Esophagus squamous epithelium (tissue), 5 donors: ENCODE measurements at regions not wholly inside any gene's neighbourhood (a gene's known extent, or its start where the extent isn't known, plus 50 kb on each side); places are given as distances from the start of the nearest gene placed in this dataset.

Source experiments
- DNase-seq: peaks from one replicate; lab custom pipeline; 2025; lab: John Stamatoyannopoulos, UW
- H3K27ac ChIP-seq, 4 donors: fragments of 200-600 bp; sonication (generic); one replicate each; pipeline ENCODE4 v1.5.1; 2016 to 2019; ENCODE audit warnings: mild to moderate bottlenecking in 1 of 4
- H3K27me3 ChIP-seq, 4 donors: fragments of 200-600 bp; sonication (generic); 1 replicate in 3 of 4; 2 replicates in 1 of 4; pipeline versions ENCODE4 v1.5.1 to v1.6.0; 2017 to 2021; ENCODE audit warnings: antibody characterized with exemption in 1 of 4
- H3K36me3 ChIP-seq, 3 donors: fragments of 200-600 bp; sonication (generic); one replicate each; pipeline ENCODE4 v1.5.1; 2016 to 2019
- H3K4me1 ChIP-seq, 3 donors: fragments of 200-600 bp; sonication (generic); one replicate each; pipeline ENCODE4 v1.5.1; 2017 to 2019
- H3K4me3 ChIP-seq, 4 donors: fragments of 200-600 bp; sonication (generic); 1 replicate in 3 of 4; 2 replicates in 1 of 4; pipeline ENCODE4 v1.5.1; 2016 to 2019; ENCODE audit warnings: mild to moderate bottlenecking in 2 of 4, moderate library complexity in 1 of 4
- H3K9me3 ChIP-seq, 3 donors: fragments of 200-600 bp; sonication (generic); one replicate each; pipeline ENCODE4 v1.5.1; 2016 to 2019
- POLR2A ChIP-seq, 4 donors: fragments of 450-650 bp; IDR thresholded peaks; one replicate each; pipeline ENCODE4 v1.6.1; 2017; ENCODE audit warnings: antibody characterized with exemption in 4 of 4, mild to moderate bottlenecking in 4 of 4, moderate library complexity in 3 of 4
- WGBS, 2 donors: methylation state at CpG; one replicate each; pipeline ENCODE4 v1.1.5; 2018; 5-methylcytosine and 5-hydroxymethylcytosine counted together
- intact Hi-C: fragments of 100-400 bp; cut with DNase I; formaldehyde crosslinking; loops from one replicate; pipeline ENCODE4 v1.15.0; 2022
- TF ChIP-seq, protein P1 (sequence below), 6 experiments: fragments of 450-650 bp in 4 of 6; fragments of 200-600 bp in 2 of 6; sonication (generic) in 2 of 6; IDR thresholded peaks; one replicate each; pipeline ENCODE4 v1.5.1; 2016 to 2019; ENCODE audit warnings: antibody characterized with exemption in 6 of 6, mild to moderate bottlenecking in 4 of 6, moderate library complexity in 4 of 6
- donor health status: DM: yes; HTN: yes; CAD: no.

DNA sequence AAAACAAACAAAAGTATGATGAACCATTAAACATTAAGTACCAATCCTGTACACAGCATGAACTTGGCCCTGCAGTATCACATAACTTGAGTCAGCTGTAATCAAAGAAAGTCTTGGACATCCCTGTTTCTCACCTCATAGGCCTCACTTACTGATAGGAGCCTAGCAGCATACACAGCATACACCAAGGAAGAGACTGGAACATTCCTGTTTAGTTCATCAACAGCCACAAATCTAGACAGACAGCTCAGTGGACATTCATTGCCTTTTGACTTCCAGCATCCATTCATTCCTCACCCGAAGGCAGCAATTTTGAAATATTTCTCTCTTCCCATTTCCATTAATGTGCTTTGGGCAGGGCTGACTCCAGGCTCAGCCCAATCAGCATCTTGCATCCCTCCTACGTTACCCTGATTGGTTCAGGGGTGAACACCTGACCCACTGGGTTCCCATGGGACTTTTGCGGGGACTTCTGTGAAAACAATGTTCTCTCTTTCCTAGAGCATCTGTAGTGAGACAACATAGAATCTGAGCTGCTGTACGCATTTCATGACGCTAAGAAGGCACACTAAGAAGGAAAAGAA lies 336.7 kb upstream of the ZFHX3 start:
- H3K27ac ChIP-seq = no peak overlapping the region
- no peak overlapping the region for H3K4me3 ChIP-seq
- DNase-seq = no peak
- no peaks in the 10 kb centered on the region for H3K4me1 ChIP-seq
- no peaks in the 10 kb centered on the region for H3K9me3 ChIP-seq
- WGBS, 2 donors = 77 to 83% methylated on average over 5 of the region's 5 CpGs
- intact Hi-C loops = no loop called here
- H3K36me3 ChIP-seq = no peaks in the 10 kb centered on the region
- TF ChIP-seq, protein P1, sequence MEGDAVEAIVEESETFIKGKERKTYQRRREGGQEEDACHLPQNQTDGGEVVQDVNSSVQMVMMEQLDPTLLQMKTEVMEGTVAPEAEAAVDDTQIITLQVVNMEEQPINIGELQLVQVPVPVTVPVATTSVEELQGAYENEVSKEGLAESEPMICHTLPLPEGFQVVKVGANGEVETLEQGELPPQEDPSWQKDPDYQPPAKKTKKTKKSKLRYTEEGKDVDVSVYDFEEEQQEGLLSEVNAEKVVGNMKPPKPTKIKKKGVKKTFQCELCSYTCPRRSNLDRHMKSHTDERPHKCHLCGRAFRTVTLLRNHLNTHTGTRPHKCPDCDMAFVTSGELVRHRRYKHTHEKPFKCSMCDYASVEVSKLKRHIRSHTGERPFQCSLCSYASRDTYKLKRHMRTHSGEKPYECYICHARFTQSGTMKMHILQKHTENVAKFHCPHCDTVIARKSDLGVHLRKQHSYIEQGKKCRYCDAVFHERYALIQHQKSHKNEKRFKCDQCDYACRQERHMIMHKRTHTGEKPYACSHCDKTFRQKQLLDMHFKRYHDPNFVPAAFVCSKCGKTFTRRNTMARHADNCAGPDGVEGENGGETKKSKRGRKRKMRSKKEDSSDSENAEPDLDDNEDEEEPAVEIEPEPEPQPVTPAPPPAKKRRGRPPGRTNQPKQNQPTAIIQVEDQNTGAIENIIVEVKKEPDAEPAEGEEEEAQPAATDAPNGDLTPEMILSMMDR (IDR thresholded peaks at IDR 0.05) = no peak
- no peak for TF ChIP-seq POLR2A (IDR thresholded peaks at IDR 0.05)
- H3K27me3 ChIP-seq = no peaks in the 10 kb centered on the region

DNA sequence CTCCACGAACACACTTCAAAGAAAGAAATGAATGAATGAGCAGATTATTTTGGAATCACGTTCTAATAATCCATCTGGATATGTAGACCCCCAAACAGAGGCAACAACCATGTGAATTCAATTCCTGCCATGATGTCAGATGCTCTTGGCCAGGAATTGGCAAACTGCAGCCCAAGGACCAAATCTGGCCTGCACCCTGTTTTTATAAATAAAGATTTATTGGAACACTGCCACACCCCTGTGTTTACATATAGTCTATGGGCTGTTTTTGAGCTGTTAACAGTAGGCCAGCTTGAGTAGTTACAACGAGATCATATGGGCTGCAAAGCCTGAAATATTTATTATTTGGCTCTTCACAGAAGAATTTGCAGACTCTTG lies 336.0 kb upstream of the ZFHX3 start:
- intact Hi-C loops = no loop called here
- DNase-seq = no peak
- no peaks in the 10 kb centered on the region for H3K36me3 ChIP-seq
- no peak overlapping the region for H3K27ac ChIP-seq
- TF ChIP-seq, protein P1 (IDR thresholded peaks at IDR 0.05) = no peak
- TF ChIP-seq POLR2A (IDR thresholded peaks at IDR 0.05) = no peak
- H3K4me1 ChIP-seq = no peaks in the 10 kb centered on the region
- H3K27me3 ChIP-seq = no peaks in the 10 kb centered on the region
- 52 to 54% methylated on average over 3 of the region's 3 CpGs for WGBS, 2 donors
- H3K4me3 ChIP-seq = no peak overlapping the region
- no peaks in the 10 kb centered on the region for H3K9me3 ChIP-seq

DNA sequence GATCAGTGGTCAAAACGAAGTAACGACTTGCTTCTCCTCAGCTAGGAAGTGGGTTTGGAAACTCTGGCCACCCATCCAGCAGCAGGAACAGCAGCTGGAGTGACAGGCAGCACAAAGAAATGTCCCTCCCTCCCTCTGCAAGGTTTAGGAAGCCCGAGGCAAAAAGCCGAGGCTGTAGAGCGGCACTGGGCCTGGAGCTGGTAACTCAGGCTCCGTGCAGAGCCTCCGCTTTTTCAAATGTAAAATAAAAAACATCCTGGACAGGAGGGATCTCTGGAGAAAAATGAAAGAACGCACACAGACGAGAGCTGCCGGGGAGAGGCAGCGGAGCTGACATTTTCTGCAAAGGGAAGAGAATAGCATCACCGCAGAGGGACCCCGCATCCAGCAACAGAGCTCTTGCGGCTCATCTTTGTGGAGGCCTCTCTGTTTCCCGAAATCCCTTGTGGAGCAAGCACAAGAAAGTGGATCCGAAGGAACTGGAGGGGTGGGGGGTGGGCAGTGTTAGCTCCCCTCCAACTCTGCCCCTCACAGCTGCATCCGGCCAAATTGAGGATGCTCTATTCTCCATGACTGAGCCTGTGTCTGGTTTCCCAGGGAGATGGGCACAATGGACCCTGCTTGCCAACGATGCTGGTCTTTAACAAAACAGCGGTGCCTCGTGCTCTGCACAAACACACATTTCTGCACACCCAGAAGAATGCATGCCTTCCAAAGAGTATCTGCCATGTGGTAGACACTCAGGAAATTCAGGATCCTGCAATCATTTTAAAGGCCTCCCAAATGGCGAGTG lies 335.5 kb upstream of the ZFHX3 start:
- H3K9me3 ChIP-seq = no peaks in the 10 kb centered on the region
- no peak for DNase-seq
- 76 to 83% methylated on average over 19 to 21 of the region's 21 CpGs for WGBS, 2 donors
- H3K27ac ChIP-seq = no peak overlapping the region
- intact Hi-C loops = no loop called here
- no peak overlapping the region for H3K4me3 ChIP-seq
- H3K36me3 ChIP-seq = no peaks in the 10 kb centered on the region
- H3K27me3 ChIP-seq = no peaks in the 10 kb centered on the region
- H3K4me1 ChIP-seq = no peaks in the 10 kb centered on the region
- no peak for TF ChIP-seq POLR2A (IDR thresholded peaks at IDR 0.05)
- TF ChIP-seq, protein P1 (IDR thresholded peaks at IDR 0.05) = no peak

DNA sequence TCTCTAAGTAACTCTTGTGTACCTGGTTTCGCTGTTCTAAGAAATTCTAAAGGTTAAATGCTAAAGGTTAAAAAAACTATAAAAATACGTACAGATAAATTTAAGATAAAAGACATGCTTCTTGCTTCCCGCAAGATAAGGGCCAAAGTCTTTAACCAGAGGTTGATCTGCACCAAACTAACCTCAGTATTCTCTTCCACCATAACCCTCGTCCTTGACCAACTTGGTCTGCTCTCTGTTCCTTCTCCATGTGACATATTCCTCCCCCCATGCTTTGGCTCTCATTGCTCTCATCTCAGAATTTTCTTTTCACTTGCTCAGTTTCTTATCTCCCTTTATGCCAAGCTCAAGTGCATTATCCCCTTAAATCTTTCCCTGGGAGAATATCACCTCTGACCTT lies 330.5 kb upstream of the ZFHX3 start:
- Histone ChIP-seq H3K27ac (no peak overlapping the region), H3K9me3 (no peaks in the 10 kb centered on the region), H3K27me3 (peaks cover 0 to under 1% (median 0%) of the 10 kb centered on the region in 4 donors), H3K4me1 (no peaks in the 10 kb centered on the region), H3K4me3 (no peak overlapping the region), H3K36me3 (no peaks in the 10 kb centered on the region)
- no peak for DNase-seq
- WGBS, 2 donors = 83% methylated on average over 4 of the region's 4 CpGs
- intact Hi-C loops = no loop called here
- TF ChIP-seq, protein P1 (IDR thresholded peaks at IDR 0.05) = no peak
- no peak for TF ChIP-seq POLR2A (IDR thresholded peaks at IDR 0.05)

DNA sequence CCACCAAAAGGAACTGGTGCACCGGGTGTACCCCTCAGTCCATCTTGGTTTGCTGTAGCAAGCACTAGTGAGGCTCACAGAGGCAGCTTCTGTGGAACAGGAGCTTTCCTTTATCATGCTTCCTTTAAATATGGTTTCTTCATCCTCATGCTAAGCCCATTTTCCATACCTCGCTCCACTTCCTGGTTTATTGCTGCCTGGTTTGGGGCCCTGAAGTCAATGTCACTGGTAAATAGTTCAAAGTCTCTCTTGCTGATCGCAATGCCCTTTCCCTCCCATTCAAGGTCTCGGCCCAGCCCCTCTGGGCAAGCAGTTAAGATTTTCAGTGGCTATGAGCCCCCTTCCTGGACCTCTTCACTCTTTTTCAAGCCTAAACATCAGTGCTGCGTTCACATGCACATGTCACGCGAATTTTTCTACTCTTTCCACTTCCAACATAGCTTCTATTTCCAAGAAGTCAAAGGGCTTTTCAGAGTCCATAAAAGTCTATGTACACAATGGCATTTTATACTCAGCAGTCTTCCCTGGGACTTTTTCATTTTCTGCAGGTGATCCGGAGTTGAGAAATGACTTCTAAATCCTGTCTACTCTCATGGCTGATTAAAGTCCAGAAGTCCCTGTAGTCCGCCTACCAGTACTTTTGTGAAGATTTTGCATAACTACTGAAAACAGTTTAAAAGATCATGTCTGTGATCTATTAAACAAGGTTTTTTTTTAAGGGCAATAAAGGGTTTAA lies 323.8 kb upstream of the ZFHX3 start:
- TF ChIP-seq, protein P1 (IDR thresholded peaks at IDR 0.05) = no peak
- no peak for TF ChIP-seq POLR2A (IDR thresholded peaks at IDR 0.05)
- no peaks in the 10 kb centered on the region for H3K4me1 ChIP-seq
- H3K4me3 ChIP-seq = no peak overlapping the region
- DNase-seq = no peak
- no peaks in the 10 kb centered on the region for H3K36me3 ChIP-seq
- intact Hi-C loops = no loop called here
- H3K27ac ChIP-seq = no peak overlapping the region
- H3K27me3 ChIP-seq = peaks cover 0 to 19% (median 0%) of the 10 kb centered on the region in 4 donors
- WGBS, 2 donors = 81 to 84% methylated on average over 9 of the region's 9 CpGs
- no peaks in the 10 kb centered on the region for H3K9me3 ChIP-seq
